SH-SY5Y (cell line): ENCODE measurements at regions not wholly inside any gene's neighbourhood (a gene's known extent, or its start where the extent isn't known, plus 50 kb on each side); places are given as distances from the start of the nearest gene placed in this dataset.

Experiments used
- GATA2 ChIP-seq: IDR thresholded peaks from 2 replicates; pipeline ENCODE4 v1.6.1; 2011; ENCODE audit warnings: mild to moderate bottlenecking, low read depth, low read length
- GATA3 ChIP-seq: IDR thresholded peaks from 2 replicates; pipeline ENCODE4 v1.6.1; 2011; ENCODE audit warnings: low read depth, mild to moderate bottlenecking, low read length, moderate library complexity

DNA sequence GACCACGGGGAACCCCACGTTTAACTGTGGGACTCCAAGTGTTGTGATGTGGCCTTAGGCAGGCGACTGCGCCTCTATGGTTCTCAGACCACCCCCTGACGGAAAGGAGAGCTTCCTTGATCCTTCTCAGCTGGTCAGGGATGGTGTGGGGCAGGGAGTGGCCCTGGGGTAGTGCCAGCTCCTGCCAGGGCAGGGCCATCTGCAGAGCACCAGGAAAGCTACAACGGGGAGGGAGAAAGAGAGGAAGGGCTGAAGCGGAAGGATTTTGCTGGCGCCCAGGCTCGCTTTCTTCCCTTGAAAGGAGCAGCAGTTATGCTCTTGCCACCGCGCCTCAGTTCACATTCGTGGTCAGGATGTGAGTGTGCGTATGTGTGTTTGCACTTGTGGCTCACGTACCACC is 74.9 kb upstream of the PCBD1 start:
- TF ChIP-seq GATA3 (no peak), GATA2 (no peak)
